MM.1S (cell line): ENCODE measurements at regions not wholly inside any gene's neighbourhood (a gene's known extent, or its start where the extent isn't known, plus 50 kb on each side); places are given as distances from the start of the nearest gene placed in this dataset.

Experiments used
- DNase-seq: peaks from one replicate; pipeline ENCODE4 v3.0.0-alpha.2; 2015
- H2AFZ ChIP-seq: fragments of 300-600 bp; sonication (generic); 2 replicates; pipeline ENCODE4 v1.6.0; 2016; ENCODE audit warnings: antibody characterized with exemption, low read length
- H3F3A ChIP-seq: fragments of 300-600 bp; sonication (generic); 2 replicates; pipeline ENCODE4 v1.6.1; 2016; ENCODE audit warnings: mild to moderate bottlenecking, antibody characterized with exemption, low read length, moderate library complexity, mixed read lengths; ENCODE audit not compliant: insufficient read depth
- H3K27ac ChIP-seq: fragments of 300-600 bp; sonication (generic); 2 replicates; pipeline ENCODE4 v1.5.1; 2016; ENCODE audit warnings: mild to moderate bottlenecking, low read length
- H3K27me3 ChIP-seq: fragments of 300-600 bp; sonication (generic); replicated peaks from 2 replicates; pipeline ENCODE4 v1.6.0; 2016; ENCODE audit warnings: low read length; ENCODE audit not compliant: insufficient read depth
- H3K36me3 ChIP-seq: fragments of 300-600 bp; sonication (generic); replicated peaks from 2 replicates; pipeline ENCODE4 v1.6.1; 2016; ENCODE audit warnings: mild to moderate bottlenecking, low read length, mixed read lengths; ENCODE audit not compliant: insufficient read depth
- H3K4me1 ChIP-seq: fragments of 300-600 bp; sonication (generic); 2 replicates; pipeline ENCODE4 v1.6.1; 2016; ENCODE audit warnings: low read length, mixed read lengths
- H3K4me2 ChIP-seq: fragments of 300-600 bp; sonication (generic); 2 replicates; pipeline ENCODE4 v1.6.0; 2016; ENCODE audit warnings: low read depth, low read length
- H3K4me3 ChIP-seq: fragments of 300-600 bp; sonication (generic); 2 replicates; pipeline ENCODE4 v1.5.1; 2016; ENCODE audit warnings: low read length, mixed read lengths
- H3K79me2 ChIP-seq: fragments of 300-600 bp; sonication (generic); 2 replicates; pipeline ENCODE4 v1.6.1; 2016; ENCODE audit warnings: mixed run types, low read length, mixed read lengths
- H3K9ac ChIP-seq: fragments of 300-600 bp; sonication (generic); 2 replicates; pipeline ENCODE4 v1.6.1; 2016; ENCODE audit warnings: low read length, mixed read lengths
- H3K9me2 ChIP-seq: fragments of 300-600 bp; sonication (generic); replicated peaks from 2 replicates; pipeline ENCODE4 v1.6.1; 2016; ENCODE audit warnings: mild to moderate bottlenecking, low read length, mixed read lengths; ENCODE audit not compliant: insufficient read depth
- H3K9me3 ChIP-seq: fragments of 300-600 bp; sonication (generic); replicated peaks from 2 replicates; pipeline ENCODE4 v1.6.1; 2016; ENCODE audit warnings: mild to moderate bottlenecking, low read length, mixed read lengths; ENCODE audit not compliant: insufficient read depth
- H4K20me1 ChIP-seq: fragments of 300-600 bp; sonication (generic); 2 replicates; pipeline ENCODE4 v1.6.1; 2016; ENCODE audit warnings: mild to moderate bottlenecking, low read length, moderate library complexity, mixed read lengths; ENCODE audit not compliant: insufficient read depth
- EZH2 ChIP-seq: fragments of 300-600 bp; sonication (generic); optimal IDR thresholded peaks from 2 replicates; pipeline ENCODE3; 2017; ENCODE audit warnings: low read depth, mild to moderate bottlenecking, antibody characterized with exemption, low read length, mixed read lengths
- EZH2phosphoT487 ChIP-seq: fragments of 300-600 bp; sonication (generic); IDR thresholded peaks from 2 replicates; pipeline ENCODE4 v1.6.1; 2018; ENCODE audit warnings: antibody characterized with exemption, low read length
- TF ChIP-seq, protein P1 (sequence below): fragments of 300-600 bp; sonication (generic); IDR thresholded peaks from 2 replicates; pipeline ENCODE4 v1.5.1; 2016; ENCODE audit warnings: antibody characterized with exemption, low read length, mixed read lengths

GRCh38 chr18:27577752-27578151 is 392.6 kb upstream of the CHST9 start:
- Histone ChIP-seq H2AFZ (no peak overlapping the region), H3K27ac (no peak overlapping the region), H3K9ac (no peak overlapping the region), H3K4me2 (no peak overlapping the region), H3K9me3 (no peaks in the 10 kb centered on the region), H3K79me2 (no peaks in the 10 kb centered on the region), H4K20me1 (no peaks in the 10 kb centered on the region), H3F3A (no peaks in the 10 kb centered on the region), H3K9me2 (no peaks in the 10 kb centered on the region), H3K4me3 (no peak overlapping the region), H3K4me1 (no peaks in the 10 kb centered on the region), H3K27me3 (no peaks in the 10 kb centered on the region), H3K36me3 (no peaks in the 10 kb centered on the region)
- no peak for DNase-seq
- no peak for TF ChIP-seq EZH2phosphoT487
- no peak for TF ChIP-seq EZH2
- TF ChIP-seq, protein P1, sequence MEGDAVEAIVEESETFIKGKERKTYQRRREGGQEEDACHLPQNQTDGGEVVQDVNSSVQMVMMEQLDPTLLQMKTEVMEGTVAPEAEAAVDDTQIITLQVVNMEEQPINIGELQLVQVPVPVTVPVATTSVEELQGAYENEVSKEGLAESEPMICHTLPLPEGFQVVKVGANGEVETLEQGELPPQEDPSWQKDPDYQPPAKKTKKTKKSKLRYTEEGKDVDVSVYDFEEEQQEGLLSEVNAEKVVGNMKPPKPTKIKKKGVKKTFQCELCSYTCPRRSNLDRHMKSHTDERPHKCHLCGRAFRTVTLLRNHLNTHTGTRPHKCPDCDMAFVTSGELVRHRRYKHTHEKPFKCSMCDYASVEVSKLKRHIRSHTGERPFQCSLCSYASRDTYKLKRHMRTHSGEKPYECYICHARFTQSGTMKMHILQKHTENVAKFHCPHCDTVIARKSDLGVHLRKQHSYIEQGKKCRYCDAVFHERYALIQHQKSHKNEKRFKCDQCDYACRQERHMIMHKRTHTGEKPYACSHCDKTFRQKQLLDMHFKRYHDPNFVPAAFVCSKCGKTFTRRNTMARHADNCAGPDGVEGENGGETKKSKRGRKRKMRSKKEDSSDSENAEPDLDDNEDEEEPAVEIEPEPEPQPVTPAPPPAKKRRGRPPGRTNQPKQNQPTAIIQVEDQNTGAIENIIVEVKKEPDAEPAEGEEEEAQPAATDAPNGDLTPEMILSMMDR, result no peak

DNA sequence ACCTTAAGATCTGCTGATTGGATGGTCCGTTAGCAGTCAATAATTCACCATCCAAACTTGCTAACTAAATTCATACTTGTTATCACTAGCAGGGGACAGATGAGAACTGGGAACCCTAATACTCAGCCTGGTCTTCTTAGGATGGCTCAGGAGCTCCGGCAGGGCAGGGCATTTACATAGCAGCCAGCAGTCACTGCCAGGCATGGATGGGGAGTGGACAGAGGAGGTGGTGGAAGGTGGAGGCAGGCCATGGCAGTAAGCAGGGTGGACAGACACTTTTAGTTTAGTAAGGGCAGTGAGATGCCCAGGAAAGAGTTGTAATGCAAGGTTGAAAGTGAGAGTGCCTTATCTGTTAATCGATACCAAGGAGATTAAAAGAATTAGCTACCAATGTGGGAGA is 392.2 kb upstream of the CHST9 start:
- Histone ChIP-seq H3K4me2 (no peak overlapping the region), H3K9ac (no peak overlapping the region), H4K20me1 (no peaks in the 10 kb centered on the region), H3K36me3 (no peaks in the 10 kb centered on the region), H3K9me2 (no peaks in the 10 kb centered on the region), H2AFZ (no peak overlapping the region), H3K4me1 (no peaks in the 10 kb centered on the region), H3K9me3 (no peaks in the 10 kb centered on the region), H3K27me3 (no peaks in the 10 kb centered on the region), H3K4me3 (no peak overlapping the region), H3F3A (no peaks in the 10 kb centered on the region), H3K27ac (no peak overlapping the region), H3K79me2 (no peaks in the 10 kb centered on the region)
- DNase-seq, result no peak
- TF ChIP-seq, protein P1, result no peak
- TF ChIP-seq EZH2, result no peak
- TF ChIP-seq EZH2phosphoT487, result no peak

- DNase-seq, result no peak
- Histone ChIP-seq H3F3A (no peaks in the 10 kb centered on the region), H3K4me2 (no peak overlapping the region), H3K4me3 (no peak overlapping the region), H3K79me2 (no peaks in the 10 kb centered on the region), H2AFZ (no peak overlapping the region), H4K20me1 (no peaks in the 10 kb centered on the region), H3K27ac (no peak overlapping the region), H3K4me1 (no peaks in the 10 kb centered on the region), H3K9me3 (no peaks in the 10 kb centered on the region), H3K9ac (no peak overlapping the region), H3K9me2 (no peaks in the 10 kb centered on the region), H3K36me3 (no peaks in the 10 kb centered on the region), H3K27me3 (no peaks in the 10 kb centered on the region)
- TF ChIP-seq EZH2phosphoT487 (no peak), EZH2 (no peak)
- TF ChIP-seq, protein P1, result no peak
These were observed 382.3 kb upstream of the CHST9 start for GRCh38 chr18:27567434-27567833.

DNA sequence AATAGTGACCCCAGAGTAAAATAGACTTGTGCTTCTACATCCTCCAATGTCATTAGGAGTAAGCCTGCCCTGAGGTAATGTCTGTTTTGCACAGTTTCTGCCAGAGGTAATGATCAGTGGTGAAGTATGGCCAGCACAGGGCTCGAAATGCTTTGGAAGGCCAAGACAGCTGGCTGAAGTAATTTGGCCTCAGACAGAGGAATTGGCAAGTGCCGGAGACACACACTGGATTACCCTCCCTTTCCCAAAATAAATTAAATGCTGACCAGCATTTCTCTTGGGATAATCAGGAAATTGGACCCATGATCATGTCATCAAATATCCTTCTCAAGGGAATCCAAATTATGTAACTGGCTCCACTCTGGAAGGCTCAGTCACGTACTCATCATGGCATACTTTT is 379.0 kb upstream of the CHST9 start:
- no peaks in the 10 kb centered on the region for H3K4me1 ChIP-seq
- no peak overlapping the region for H3K9ac ChIP-seq
- TF ChIP-seq, protein P1, result no peak
- no peak for TF ChIP-seq EZH2
- TF ChIP-seq EZH2phosphoT487, result no peak
- H3K36me3 ChIP-seq, result no peaks in the 10 kb centered on the region
- no peaks in the 10 kb centered on the region for H3F3A ChIP-seq
- H3K27ac ChIP-seq, result no peak overlapping the region
- no peak for DNase-seq
- H3K9me3 ChIP-seq, result no peaks in the 10 kb centered on the region
- no peak overlapping the region for H2AFZ ChIP-seq
- no peaks in the 10 kb centered on the region for H4K20me1 ChIP-seq
- H3K79me2 ChIP-seq, result no peaks in the 10 kb centered on the region
- H3K4me2 ChIP-seq, result no peak overlapping the region
- H3K9me2 ChIP-seq, result no peaks in the 10 kb centered on the region
- no peak overlapping the region for H3K4me3 ChIP-seq
- no peaks in the 10 kb centered on the region for H3K27me3 ChIP-seq
